Hepatic stellate cell (primary cell): ENCODE measurements at regions not wholly inside any gene's neighbourhood (a gene's known extent, or its start where the extent isn't known, plus 50 kb on each side); places are given as distances from the start of the nearest gene placed in this dataset.
"Not testable (repeated sequence)": the region's sequence is repeated elsewhere in the genome, so short reads cannot be mapped to it uniquely, and the experiment has no call there.

Source experiments
- DNase-seq: peaks from one replicate; pipeline ENCODE4 v3.0.0; 2011; ENCODE audit warnings: low spot score

GRCh38 chr5:144638787-144639186 is 468.1 kb downstream of the KCTD16 start:
- no peak for DNase-seq

- no peak for DNase-seq
Observed at GRCh38 chr5:144634138-144634537, 463.5 kb downstream of the KCTD16 start.

- DNase-seq = peak; percentile 9
Observed at GRCh38 chr5:144598451-144599068, 427.9 kb downstream of the KCTD16 start.

- DNase-seq = no peak
Observed at GRCh38 chr5:144596517-144596916, 425.8 kb downstream of the KCTD16 start.

GRCh38 chr5:144594919-144595318 is 424.2 kb downstream of the KCTD16 start:
- DNase-seq = no peak

- not testable (repeated sequence) for DNase-seq
Observed at GRCh38 chr5:144594234-144594633, 423.6 kb downstream of the KCTD16 start.

- DNase-seq = no peak
Observed at GRCh38 chr5:144585681-144586080, 415.0 kb downstream of the KCTD16 start.

GRCh38 chr5:144583541-144584449 is 413.1 kb downstream of the KCTD16 start:
- DNase-seq = no peak

GRCh38 chr5:144582066-144582465 is 411.4 kb downstream of the KCTD16 start:
- no peak for DNase-seq

- no peak for DNase-seq
Observed at GRCh38 chr5:144581044-144581443, 410.4 kb downstream of the KCTD16 start.

GRCh38 chr5:144577676-144578075 is 407.0 kb downstream of the KCTD16 start:
- DNase-seq = no peak

GRCh38 chr5:144575736-144576135 is 405.1 kb downstream of the KCTD16 start:
- DNase-seq = no peak

- DNase-seq = no peak
Observed at GRCh38 chr5:144567421-144567780, 396.7 kb downstream of the KCTD16 start.

- peak; percentile 8 for DNase-seq
Observed at GRCh38 chr5:144566747-144567420, 396.2 kb downstream of the KCTD16 start.

- no peak for DNase-seq
Observed at GRCh38 chr5:144549580-144549979, 378.9 kb downstream of the KCTD16 start.

- DNase-seq = no peak
Observed at GRCh38 chr5:144548936-144549335, 378.3 kb downstream of the KCTD16 start.

- DNase-seq = peak; percentile 5
Observed at GRCh38 chr5:144547098-144547499, 376.4 kb downstream of the KCTD16 start.

GRCh38 chr5:144538845-144539244 is 368.2 kb downstream of the KCTD16 start:
- DNase-seq = no peak
